HG02852 (cell line): ENCODE measurements at regions not wholly inside any gene's neighbourhood (a gene's known extent, or its start where the extent isn't known, plus 50 kb on each side); places are given as distances from the start of the nearest gene placed in this dataset.

ENCODE experiments used
- ATAC-seq: cut with Tn5 transposase; IDR thresholded peaks from one replicate; pipeline ENCODE4 v1.9.1; 2021; ENCODE audit warnings: mild to moderate bottlenecking, moderate library complexity; ENCODE audit not compliant: unreplicated experiment

- no peak for ATAC-seq
These were observed 423.9 kb upstream of the MAF start for GRCh38 chr16:80024443-80024842.

- ATAC-seq, result no peak
These were observed 423.3 kb upstream of the MAF start for GRCh38 chr16:80023865-80024264.

GRCh38 chr16:80019395-80019794 is 418.9 kb upstream of the MAF start:
- ATAC-seq, result no peak

GRCh38 chr16:80018466-80018865 is 417.9 kb upstream of the MAF start:
- no peak for ATAC-seq

GRCh38 chr16:80016731-80017326 is 416.3 kb upstream of the MAF start:
- no peak for ATAC-seq

GRCh38 chr16:80015566-80015965 is 415.0 kb upstream of the MAF start:
- no peak for ATAC-seq

- ATAC-seq, result no peak
These were observed 413.9 kb upstream of the MAF start for GRCh38 chr16:80014241-80014939.

- ATAC-seq, result no peak
These were observed 412.0 kb upstream of the MAF start for GRCh38 chr16:80012586-80012985.

- ATAC-seq, result no peak
These were observed 409.6 kb upstream of the MAF start for GRCh38 chr16:80009971-80010659.

GRCh38 chr16:80008857-80009256 is 408.3 kb upstream of the MAF start:
- ATAC-seq, result no peak

GRCh38 chr16:80007231-80007630 is 406.7 kb upstream of the MAF start:
- no peak for ATAC-seq

GRCh38 chr16:80006241-80007215 is 406.0 kb upstream of the MAF start:
- ATAC-seq, result no peak

GRCh38 chr16:80004113-80004512 is 403.6 kb upstream of the MAF start:
- no peak for ATAC-seq

GRCh38 chr16:80002261-80002660 is 401.7 kb upstream of the MAF start:
- no peak for ATAC-seq

- no peak for ATAC-seq
These were observed 397.6 kb upstream of the MAF start for GRCh38 chr16:79998143-79998542.

- no peak for ATAC-seq
These were observed 396.7 kb upstream of the MAF start for GRCh38 chr16:79997257-79997656.

GRCh38 chr16:79996321-79996720 is 395.8 kb upstream of the MAF start:
- ATAC-seq, result no peak

- no peak for ATAC-seq
These were observed 394.8 kb upstream of the MAF start for GRCh38 chr16:79995315-79995714.

- no peak for ATAC-seq
These were observed 393.9 kb upstream of the MAF start for GRCh38 chr16:79994418-79994817.

- ATAC-seq, result no peak
These were observed 393.2 kb upstream of the MAF start for GRCh38 chr16:79993629-79994209.

GRCh38 chr16:79991969-79992368 is 391.4 kb upstream of the MAF start:
- ATAC-seq, result no peak
